ENCODE measurements at regions not wholly inside any gene's neighbourhood (a gene's known extent, or its start where the extent isn't known, plus 50 kb on each side); places are given as distances from the start of the nearest gene placed in this dataset.

GRCh38 chr7:132009778-132010177 is 453.4 kb upstream of the PODXL start:
- no peak for ATAC-seq
- H3K4me1 ChIP-seq, result no peaks in the 10 kb centered on the region
- no peak overlapping the region for H3K4me3 ChIP-seq
- 87% methylated on average over 4 of the region's 4 CpGs; no CpG with 5 or more reads in 1 of the 2 donors for WGBS, 2 donors
- intact Hi-C loops (cut with DNase I), result no loop called here
- H3K36me3 ChIP-seq (replicated peaks in 1 of 2; ENCODE audit: insufficient read depth in 1 of 2, low read depth in 2 of 2), result no peaks in the 10 kb centered on the region
- no peaks in the 10 kb centered on the region for H3K27me3 ChIP-seq
- no peak for TF ChIP-seq POLR2A (IDR thresholded peaks at IDR 0.05)
- no peak for TF ChIP-seq CTCF (IDR thresholded peaks at IDR 0.05)
- no peak for DNase-seq
- H3K27ac ChIP-seq, result no peak overlapping the region
- peaks cover 0 to 7% (median 0%) of the 10 kb centered on the region in 3 donors for H3K9me3 ChIP-seq

- DNase-seq (no peak), ATAC-seq (no peak)
- intact Hi-C loops (cut with DNase I), result no loop called here
- Histone ChIP-seq H3K4me1 (no peaks in the 10 kb centered on the region), H3K4me3 (no peak overlapping the region), H3K27me3 (no peaks in the 10 kb centered on the region), H3K36me3 (replicated peaks in 1 of 2; ENCODE audit: insufficient read depth in 1 of 2, low read depth in 2 of 2) (no peaks in the 10 kb centered on the region), H3K9me3 (peaks cover 0 to 7% (median 0%) of the 10 kb centered on the region in 3 donors), H3K27ac (no peak overlapping the region)
- TF ChIP-seq CTCF (IDR thresholded peaks at IDR 0.05), result no peak
- TF ChIP-seq POLR2A (IDR thresholded peaks at IDR 0.05), result no peak
- 50 to 100% methylated on average over 2 to 5 of the region's 5 CpGs for WGBS, 2 donors
Measured at GRCh38 chr7:132004529-132004928, 448.1 kb upstream of the PODXL start.

- Histone ChIP-seq H3K27me3 (no peaks in the 10 kb centered on the region), H3K4me3 (no peak overlapping the region), H3K4me1 (no peaks in the 10 kb centered on the region), H3K27ac (no peak overlapping the region), H3K36me3 (replicated peaks in 1 of 2; ENCODE audit: insufficient read depth in 1 of 2, low read depth in 2 of 2) (no peaks in the 10 kb centered on the region), H3K9me3 (no peaks in the 10 kb centered on the region)
- ATAC-seq (no peak), DNase-seq (no peak)
- no peak for TF ChIP-seq POLR2A (IDR thresholded peaks at IDR 0.05)
- no peak for TF ChIP-seq CTCF (IDR thresholded peaks at IDR 0.05)
- WGBS, 2 donors, result 60 to 67% methylated on average over 3 of the region's 3 CpGs
- intact Hi-C loops (cut with DNase I), result no loop called here
Measured at GRCh38 chr7:132002343-132002968, 446.0 kb upstream of the PODXL start.

- ATAC-seq (no peak), DNase-seq (no peak)
- TF ChIP-seq POLR2A (IDR thresholded peaks at IDR 0.05) (no peak), CTCF (IDR thresholded peaks at IDR 0.05) (no peak)
- no peaks in the 10 kb centered on the region for H3K4me1 ChIP-seq
- no peaks in the 10 kb centered on the region for H3K36me3 ChIP-seq (replicated peaks in 1 of 2; ENCODE audit: insufficient read depth in 1 of 2, low read depth in 2 of 2)
- WGBS, 2 donors, result 33 to 38% methylated on average over 2 of the region's 2 CpGs
- H3K4me3 ChIP-seq, result no peak overlapping the region
- no peak overlapping the region for H3K27ac ChIP-seq
- no peaks in the 10 kb centered on the region for H3K27me3 ChIP-seq
- no peaks in the 10 kb centered on the region for H3K9me3 ChIP-seq
- intact Hi-C loops (cut with DNase I), result no loop called here
Measured at GRCh38 chr7:132001146-132001545, 444.7 kb upstream of the PODXL start.

- H3K4me1 ChIP-seq, result no peaks in the 10 kb centered on the region
- ATAC-seq, result no peak
Measured at GRCh38 chr7:131999193-131999592, 442.8 kb upstream of the PODXL start.

More at GRCh38 chr7:131999193-131999592, 442.8 kb upstream of the PODXL start:
- WGBS, 2 donors, result 70 to 80% methylated on average over 4 of the region's 4 CpGs
- TF ChIP-seq POLR2A (IDR thresholded peaks at IDR 0.05) (no peak), CTCF (IDR thresholded peaks at IDR 0.05) (no peak)
- Histone ChIP-seq H3K27me3 (no peaks in the 10 kb centered on the region), H3K27ac (no peak overlapping the region), H3K4me3 (no peak overlapping the region), H3K36me3 (replicated peaks in 1 of 2; ENCODE audit: insufficient read depth in 1 of 2, low read depth in 2 of 2) (no peaks in the 10 kb centered on the region), H3K9me3 (no peaks in the 10 kb centered on the region)
- intact Hi-C loops (cut with DNase I), result no loop called here
- no peak for DNase-seq

All from body of pancreas (tissue), 4 donors.